ENCODE measurements at regions not wholly inside any gene's neighbourhood (a gene's known extent, or its start where the extent isn't known, plus 50 kb on each side); places are given as distances from the start of the nearest gene placed in this dataset.

DNA sequence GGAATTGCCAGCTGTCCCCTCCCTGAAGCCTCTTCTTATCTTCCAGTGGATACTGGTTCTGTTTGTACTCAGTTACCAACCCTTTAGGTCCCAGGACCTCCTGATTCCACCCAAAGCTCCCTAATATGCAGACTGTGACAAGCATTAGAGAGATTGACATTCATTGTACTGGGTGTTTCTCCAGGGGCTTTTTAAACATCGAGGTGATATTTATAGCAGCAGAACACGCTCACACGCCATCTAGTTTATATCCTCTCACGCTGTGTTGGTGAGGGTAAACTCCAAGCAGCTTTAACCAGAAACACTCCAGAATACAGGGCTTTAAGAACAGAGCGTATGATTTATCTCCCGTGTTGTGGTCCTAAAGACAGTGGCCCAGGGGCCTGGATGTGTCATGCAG is 238.4 kb downstream of the IRF8 start:
- no peak for TF ChIP-seq EZH2 (IDR thresholded peaks at IDR 0.05; ENCODE audit: low read depth)
- TF ChIP-seq, protein P1, sequence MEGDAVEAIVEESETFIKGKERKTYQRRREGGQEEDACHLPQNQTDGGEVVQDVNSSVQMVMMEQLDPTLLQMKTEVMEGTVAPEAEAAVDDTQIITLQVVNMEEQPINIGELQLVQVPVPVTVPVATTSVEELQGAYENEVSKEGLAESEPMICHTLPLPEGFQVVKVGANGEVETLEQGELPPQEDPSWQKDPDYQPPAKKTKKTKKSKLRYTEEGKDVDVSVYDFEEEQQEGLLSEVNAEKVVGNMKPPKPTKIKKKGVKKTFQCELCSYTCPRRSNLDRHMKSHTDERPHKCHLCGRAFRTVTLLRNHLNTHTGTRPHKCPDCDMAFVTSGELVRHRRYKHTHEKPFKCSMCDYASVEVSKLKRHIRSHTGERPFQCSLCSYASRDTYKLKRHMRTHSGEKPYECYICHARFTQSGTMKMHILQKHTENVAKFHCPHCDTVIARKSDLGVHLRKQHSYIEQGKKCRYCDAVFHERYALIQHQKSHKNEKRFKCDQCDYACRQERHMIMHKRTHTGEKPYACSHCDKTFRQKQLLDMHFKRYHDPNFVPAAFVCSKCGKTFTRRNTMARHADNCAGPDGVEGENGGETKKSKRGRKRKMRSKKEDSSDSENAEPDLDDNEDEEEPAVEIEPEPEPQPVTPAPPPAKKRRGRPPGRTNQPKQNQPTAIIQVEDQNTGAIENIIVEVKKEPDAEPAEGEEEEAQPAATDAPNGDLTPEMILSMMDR (conservative IDR thresholded peaks at IDR 0.05) = no peak

All from PC-9 (cell line).